B cell (primary cell): ENCODE measurements at regions not wholly inside any gene's neighbourhood (a gene's known extent, or its start where the extent isn't known, plus 50 kb on each side); places are given as distances from the start of the nearest gene placed in this dataset.

Source experiments
- EZH2 ChIP-seq: IDR thresholded peaks from 2 replicates; pipeline ENCODE4 v1.6.1; 2012; ENCODE audit warnings: borderline replicate concordance, low read depth, mild to moderate bottlenecking, moderate library complexity, low read length; ENCODE audit not compliant: insufficient read depth, poor library complexity, severe bottlenecking
- TF ChIP-seq, protein P1 (sequence below): fragments of 200-600 bp; IDR thresholded peaks from one replicate; pipeline ENCODE4 v1.8.0; 2022; ENCODE audit warnings: antibody characterized with exemption, mild to moderate bottlenecking

DNA sequence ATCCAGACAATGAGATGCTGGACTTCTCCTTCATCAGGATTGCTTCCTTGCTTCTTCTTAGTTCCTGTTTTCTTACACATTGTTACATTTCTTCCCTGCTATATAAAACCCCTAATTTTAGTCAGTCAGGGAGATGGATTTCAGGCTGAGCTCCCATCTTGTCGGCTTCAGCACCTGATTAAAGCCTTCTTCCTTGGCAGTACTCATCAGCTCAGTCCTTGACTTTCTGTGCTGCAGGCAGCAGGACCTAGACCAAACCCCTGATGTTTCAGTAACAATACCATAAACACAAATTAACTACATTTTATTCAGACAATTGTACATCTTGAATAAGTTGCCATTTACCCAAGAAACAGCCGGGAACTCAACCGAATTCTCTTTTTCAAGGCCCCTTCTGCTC is 156.4 kb upstream of the RREB1 start:
- TF ChIP-seq, protein P1, sequence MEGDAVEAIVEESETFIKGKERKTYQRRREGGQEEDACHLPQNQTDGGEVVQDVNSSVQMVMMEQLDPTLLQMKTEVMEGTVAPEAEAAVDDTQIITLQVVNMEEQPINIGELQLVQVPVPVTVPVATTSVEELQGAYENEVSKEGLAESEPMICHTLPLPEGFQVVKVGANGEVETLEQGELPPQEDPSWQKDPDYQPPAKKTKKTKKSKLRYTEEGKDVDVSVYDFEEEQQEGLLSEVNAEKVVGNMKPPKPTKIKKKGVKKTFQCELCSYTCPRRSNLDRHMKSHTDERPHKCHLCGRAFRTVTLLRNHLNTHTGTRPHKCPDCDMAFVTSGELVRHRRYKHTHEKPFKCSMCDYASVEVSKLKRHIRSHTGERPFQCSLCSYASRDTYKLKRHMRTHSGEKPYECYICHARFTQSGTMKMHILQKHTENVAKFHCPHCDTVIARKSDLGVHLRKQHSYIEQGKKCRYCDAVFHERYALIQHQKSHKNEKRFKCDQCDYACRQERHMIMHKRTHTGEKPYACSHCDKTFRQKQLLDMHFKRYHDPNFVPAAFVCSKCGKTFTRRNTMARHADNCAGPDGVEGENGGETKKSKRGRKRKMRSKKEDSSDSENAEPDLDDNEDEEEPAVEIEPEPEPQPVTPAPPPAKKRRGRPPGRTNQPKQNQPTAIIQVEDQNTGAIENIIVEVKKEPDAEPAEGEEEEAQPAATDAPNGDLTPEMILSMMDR: no peak
- TF ChIP-seq EZH2: no peak
